GM18520 (cell line): ENCODE measurements at regions not wholly inside any gene's neighbourhood (a gene's known extent, or its start where the extent isn't known, plus 50 kb on each side); places are given as distances from the start of the nearest gene placed in this dataset.
"Not testable (repeated sequence)": the region's sequence is repeated elsewhere in the genome, so short reads cannot be mapped to it uniquely, and the experiment has no call there.

Experiments
- ATAC-seq: cut with Tn5 transposase; IDR thresholded peaks from one replicate; pipeline ENCODE4 v1.9.1; 2021; ENCODE audit not compliant: unreplicated experiment

GRCh38 chrX:124181515-124181914 lies 150.9 kb upstream of the TEX13D start:
- not testable (repeated sequence) for ATAC-seq

GRCh38 chrX:124190440-124190839 lies 142.0 kb upstream of the TEX13D start:
- ATAC-seq, result no peak

- ATAC-seq, result no peak
Measured at GRCh38 chrX:124194199-124194598, 138.3 kb upstream of the TEX13D start.

GRCh38 chrX:124194901-124195300 lies 137.6 kb upstream of the TEX13D start:
- ATAC-seq, result no peak

GRCh38 chrX:124203311-124203710 lies 129.1 kb upstream of the TEX13D start:
- no peak for ATAC-seq

GRCh38 chrX:124208660-124209059 lies 123.8 kb upstream of the TEX13D start:
- no peak for ATAC-seq

GRCh38 chrX:124209792-124210576 lies 122.5 kb upstream of the TEX13D start:
- no peak for ATAC-seq

GRCh38 chrX:124211312-124211942 lies 121.0 kb upstream of the TEX13D start:
- peak; percentile 76 for ATAC-seq

GRCh38 chrX:124212622-124213021 lies 119.8 kb upstream of the TEX13D start:
- ATAC-seq, result no peak

GRCh38 chrX:124215786-124216185 lies 116.7 kb upstream of the TEX13D start:
- no peak for ATAC-seq

- ATAC-seq, result no peak
Measured at GRCh38 chrX:124216396-124217115, 115.9 kb upstream of the TEX13D start.

- ATAC-seq, result no peak
Measured at GRCh38 chrX:124217304-124218251, 114.9 kb upstream of the TEX13D start.

- ATAC-seq, result no peak
Measured at GRCh38 chrX:124223524-124223923, 108.9 kb upstream of the TEX13D start.

GRCh38 chrX:124224528-124224927 lies 107.9 kb upstream of the TEX13D start:
- ATAC-seq, result no peak

- ATAC-seq, result no peak
Measured at GRCh38 chrX:124226129-124226528, 106.3 kb upstream of the TEX13D start.

- ATAC-seq, result no peak
Measured at GRCh38 chrX:124228849-124229248, 103.6 kb upstream of the TEX13D start.

GRCh38 chrX:124229374-124229773 lies 103.1 kb upstream of the TEX13D start:
- ATAC-seq, result no peak

GRCh38 chrX:124230655-124231450 lies 101.6 kb upstream of the TEX13D start:
- no peak for ATAC-seq

- no peak for ATAC-seq
Measured at GRCh38 chrX:124231451-124231759, 101.1 kb upstream of the TEX13D start.

GRCh38 chrX:124232523-124233201 lies 99.8 kb upstream of the TEX13D start:
- peak; percentile 65 for ATAC-seq
